Lower leg skin (tissue), 3 donors: ENCODE measurements at regions not wholly inside any gene's neighbourhood (a gene's known extent, or its start where the extent isn't known, plus 50 kb on each side); places are given as distances from the start of the nearest gene placed in this dataset.

ENCODE experiments used
- POLR2A ChIP-seq, 2 donors: fragments of 450-650 bp; IDR thresholded peaks; one replicate each; pipeline ENCODE4 v1.6.1; 2016 to 2017; ENCODE audit warnings: antibody characterized with exemption in 2 of 2, mild to moderate bottlenecking in 1 of 2, moderate library complexity in 1 of 2
- TF ChIP-seq, protein P1 (sequence below), 3 donors: fragments of 450-650 bp; IDR thresholded peaks; one replicate each; pipeline ENCODE4 v1.5.1; 2016; ENCODE audit warnings: antibody characterized with exemption in 3 of 3, mild to moderate bottlenecking in 3 of 3, moderate library complexity in 2 of 3

DNA sequence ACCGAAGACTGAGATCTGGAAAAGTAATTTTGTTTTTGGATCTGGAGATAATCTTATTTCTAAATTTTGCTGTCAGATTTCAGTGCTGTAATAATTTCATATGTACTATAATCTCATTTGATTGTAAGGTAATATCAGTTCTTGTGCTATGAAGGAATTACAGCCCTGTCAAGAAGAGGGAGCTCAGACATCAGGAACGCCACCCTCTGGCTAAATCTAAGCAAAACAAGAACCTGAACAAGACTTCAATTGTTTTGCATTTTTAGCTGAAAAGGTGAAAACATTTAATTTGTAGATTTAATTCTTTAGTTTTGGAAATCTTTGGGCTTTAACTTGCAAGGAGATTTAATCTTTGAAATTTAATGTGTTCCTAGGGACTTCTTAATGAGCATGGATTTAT is 525.4 kb upstream of the HS3ST1 start:
- TF ChIP-seq POLR2A (IDR thresholded peaks at IDR 0.05): no peak
- TF ChIP-seq, protein P1, sequence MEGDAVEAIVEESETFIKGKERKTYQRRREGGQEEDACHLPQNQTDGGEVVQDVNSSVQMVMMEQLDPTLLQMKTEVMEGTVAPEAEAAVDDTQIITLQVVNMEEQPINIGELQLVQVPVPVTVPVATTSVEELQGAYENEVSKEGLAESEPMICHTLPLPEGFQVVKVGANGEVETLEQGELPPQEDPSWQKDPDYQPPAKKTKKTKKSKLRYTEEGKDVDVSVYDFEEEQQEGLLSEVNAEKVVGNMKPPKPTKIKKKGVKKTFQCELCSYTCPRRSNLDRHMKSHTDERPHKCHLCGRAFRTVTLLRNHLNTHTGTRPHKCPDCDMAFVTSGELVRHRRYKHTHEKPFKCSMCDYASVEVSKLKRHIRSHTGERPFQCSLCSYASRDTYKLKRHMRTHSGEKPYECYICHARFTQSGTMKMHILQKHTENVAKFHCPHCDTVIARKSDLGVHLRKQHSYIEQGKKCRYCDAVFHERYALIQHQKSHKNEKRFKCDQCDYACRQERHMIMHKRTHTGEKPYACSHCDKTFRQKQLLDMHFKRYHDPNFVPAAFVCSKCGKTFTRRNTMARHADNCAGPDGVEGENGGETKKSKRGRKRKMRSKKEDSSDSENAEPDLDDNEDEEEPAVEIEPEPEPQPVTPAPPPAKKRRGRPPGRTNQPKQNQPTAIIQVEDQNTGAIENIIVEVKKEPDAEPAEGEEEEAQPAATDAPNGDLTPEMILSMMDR (IDR thresholded peaks at IDR 0.05): no peak
